ENCODE measurements at regions not wholly inside any gene's neighbourhood (a gene's known extent, or its start where the extent isn't known, plus 50 kb on each side); places are given as distances from the start of the nearest gene placed in this dataset.
"Not testable (repeated sequence)": the region's sequence is repeated elsewhere in the genome, so short reads cannot be mapped to it uniquely, and the experiment has no call there.

- DNase-seq (ENCODE audit: low spot score) = no peak
Observed at GRCh38 chr2:21966139-21966538, 842.4 kb downstream of the TDRD15 start.

- DNase-seq (ENCODE audit: low spot score) = no peak
Observed at GRCh38 chr2:21970971-21971370, 847.2 kb downstream of the TDRD15 start.

- no peak for DNase-seq (ENCODE audit: low spot score)
Observed at GRCh38 chr2:21972586-21972985, 848.8 kb downstream of the TDRD15 start.

GRCh38 chr2:21981127-21981526 lies 857.4 kb downstream of the TDRD15 start:
- no peak for DNase-seq (ENCODE audit: low spot score)

- DNase-seq (ENCODE audit: low spot score) = no peak
Observed at GRCh38 chr2:21993002-21993401, 869.2 kb downstream of the TDRD15 start.

- no peak for DNase-seq (ENCODE audit: low spot score)
Observed at GRCh38 chr2:21996339-21996738, 872.6 kb downstream of the TDRD15 start.

- DNase-seq (ENCODE audit: low spot score) = no peak
Observed at GRCh38 chr2:21999522-21999921, 875.8 kb downstream of the TDRD15 start.

GRCh38 chr2:22002066-22002465 lies 878.3 kb downstream of the TDRD15 start:
- DNase-seq (ENCODE audit: low spot score) = no peak

GRCh38 chr2:22003270-22003669 lies 879.5 kb downstream of the TDRD15 start:
- DNase-seq (ENCODE audit: low spot score) = no peak

- no peak for DNase-seq (ENCODE audit: low spot score)
Observed at GRCh38 chr2:22011048-22011447, 887.3 kb downstream of the TDRD15 start.

GRCh38 chr2:22020091-22020742 lies 896.4 kb downstream of the TDRD15 start:
- DNase-seq (ENCODE audit: low spot score) = no peak

- no peak for DNase-seq (ENCODE audit: low spot score)
Observed at GRCh38 chr2:22027345-22028005, 903.7 kb downstream of the TDRD15 start.

GRCh38 chr2:22035361-22035830 lies 911.6 kb downstream of the TDRD15 start:
- DNase-seq (ENCODE audit: low spot score) = no peak

- DNase-seq (ENCODE audit: low spot score) = no peak
Observed at GRCh38 chr2:22037274-22037673, 913.5 kb downstream of the TDRD15 start.

- DNase-seq (ENCODE audit: low spot score) = no peak
Observed at GRCh38 chr2:22043784-22044183, 920.0 kb downstream of the TDRD15 start.

- no peak for DNase-seq (ENCODE audit: low spot score)
Observed at GRCh38 chr2:22055784-22056620, 932.2 kb downstream of the TDRD15 start.

- DNase-seq (ENCODE audit: low spot score) = no peak
Observed at GRCh38 chr2:22056621-22057132, 932.9 kb downstream of the TDRD15 start.

- DNase-seq (ENCODE audit: low spot score) = no peak
Observed at GRCh38 chr2:22062679-22063078, 938.9 kb downstream of the TDRD15 start.

- DNase-seq (ENCODE audit: low spot score) = no peak
Observed at GRCh38 chr2:22076454-22076853, 952.7 kb downstream of the TDRD15 start.

GRCh38 chr2:22078701-22079100 lies 954.9 kb downstream of the TDRD15 start:
- DNase-seq (ENCODE audit: low spot score) = no peak

- no peak for DNase-seq (ENCODE audit: low spot score)
Observed at GRCh38 chr2:22079583-22079982, 955.8 kb downstream of the TDRD15 start.

GRCh38 chr2:22086726-22087125 lies 963.0 kb downstream of the TDRD15 start:
- DNase-seq (ENCODE audit: low spot score) = no peak

- not testable (repeated sequence) for DNase-seq (ENCODE audit: low spot score)
Observed at GRCh38 chr2:22103617-22104016, 979.8 kb downstream of the TDRD15 start.
